ENCODE measurements at regions not wholly inside any gene's neighbourhood (a gene's known extent, or its start where the extent isn't known, plus 50 kb on each side); places are given as distances from the start of the nearest gene placed in this dataset.

DNA sequence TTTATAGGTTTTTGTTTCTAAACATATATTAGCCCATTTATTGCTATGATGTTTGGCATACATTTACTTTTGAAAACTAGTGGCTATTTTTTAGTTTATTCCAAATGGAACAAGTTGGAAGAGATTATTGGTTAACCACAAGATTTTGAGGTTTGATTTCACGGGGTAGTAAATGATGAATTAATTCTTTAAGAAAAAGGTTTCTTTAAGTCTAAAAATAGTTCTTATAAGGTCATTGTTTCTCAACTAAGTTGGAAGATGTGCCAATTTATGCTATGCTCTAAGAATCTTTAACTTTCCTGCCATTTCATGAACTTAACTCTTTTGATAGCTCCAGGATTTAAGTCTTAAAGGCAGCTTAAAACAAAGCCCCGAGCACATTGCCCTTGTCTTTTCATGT is 183.8 kb downstream of the LMO4 start:
- no peak for FAIRE-seq

DNA sequence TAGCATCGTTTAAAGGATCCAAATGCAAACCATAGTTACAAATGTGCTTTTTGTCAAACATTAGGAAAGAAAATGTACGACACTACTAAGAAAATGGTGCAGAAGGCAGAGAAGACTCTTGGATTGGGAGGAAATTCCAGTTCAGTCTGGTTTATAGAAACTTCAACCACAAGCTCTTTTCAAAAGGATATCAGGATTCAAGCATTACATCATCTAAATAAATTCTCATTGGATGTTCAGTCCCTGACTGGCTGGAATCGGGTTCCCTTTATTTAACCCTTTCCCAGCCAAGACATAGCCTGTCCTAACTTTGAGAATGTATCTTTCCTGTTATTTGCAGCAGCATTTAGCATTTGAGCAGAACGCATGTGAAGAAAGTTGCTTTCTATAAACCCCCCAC is 184.6 kb downstream of the LMO4 start:
- FAIRE-seq = no peak

GRCh38 chr1:87513966-87514660 is 185.4 kb downstream of the LMO4 start:
- FAIRE-seq = no peak

GRCh38 chr1:87515781-87516180 is 187.1 kb downstream of the LMO4 start:
- no peak for FAIRE-seq

GRCh38 chr1:87518794-87519193 is 190.1 kb downstream of the LMO4 start:
- no peak for FAIRE-seq

DNA sequence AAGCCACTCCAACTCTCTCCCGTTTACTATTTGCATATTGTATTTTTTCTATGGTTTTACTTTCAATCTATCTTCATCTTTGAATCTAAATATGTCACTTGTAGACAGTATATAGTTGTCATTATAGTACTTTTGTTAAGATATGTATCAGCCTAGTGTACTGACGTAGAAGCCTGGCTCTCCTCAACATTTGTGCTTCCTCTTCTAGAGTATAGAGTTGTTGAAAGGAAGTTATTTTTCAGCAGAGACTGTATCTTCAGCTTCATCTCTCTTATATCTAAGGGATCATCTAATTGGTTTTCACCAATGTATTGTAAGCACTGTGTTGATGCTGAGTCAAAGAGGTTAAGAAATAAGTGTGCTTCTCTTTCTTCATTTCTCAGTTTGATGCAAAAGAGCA is 192.8 kb downstream of the LMO4 start:
- no peak for FAIRE-seq

DNA sequence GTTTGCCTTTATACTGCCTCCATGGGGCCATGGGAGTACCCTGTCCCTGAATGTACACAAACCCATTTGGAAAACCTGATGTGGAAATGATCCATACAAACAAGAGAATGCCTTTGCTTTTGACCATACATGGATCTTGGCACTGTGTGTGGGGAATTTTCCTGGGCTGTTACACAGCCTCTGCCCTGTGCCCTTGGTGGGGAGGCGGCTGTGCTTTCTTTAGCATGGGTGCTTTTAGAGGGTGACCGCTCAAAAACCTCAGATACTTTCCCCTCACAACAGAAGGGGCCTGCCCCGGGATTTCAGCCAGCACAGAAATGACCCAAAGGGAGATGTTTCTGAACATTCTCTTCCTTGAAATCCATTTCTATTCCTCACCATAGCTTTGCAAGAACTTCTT is 194.8 kb downstream of the LMO4 start:
- FAIRE-seq = no peak

- FAIRE-seq = no peak
Measured at GRCh38 chr1:87524021-87524754, 195.5 kb downstream of the LMO4 start.

DNA sequence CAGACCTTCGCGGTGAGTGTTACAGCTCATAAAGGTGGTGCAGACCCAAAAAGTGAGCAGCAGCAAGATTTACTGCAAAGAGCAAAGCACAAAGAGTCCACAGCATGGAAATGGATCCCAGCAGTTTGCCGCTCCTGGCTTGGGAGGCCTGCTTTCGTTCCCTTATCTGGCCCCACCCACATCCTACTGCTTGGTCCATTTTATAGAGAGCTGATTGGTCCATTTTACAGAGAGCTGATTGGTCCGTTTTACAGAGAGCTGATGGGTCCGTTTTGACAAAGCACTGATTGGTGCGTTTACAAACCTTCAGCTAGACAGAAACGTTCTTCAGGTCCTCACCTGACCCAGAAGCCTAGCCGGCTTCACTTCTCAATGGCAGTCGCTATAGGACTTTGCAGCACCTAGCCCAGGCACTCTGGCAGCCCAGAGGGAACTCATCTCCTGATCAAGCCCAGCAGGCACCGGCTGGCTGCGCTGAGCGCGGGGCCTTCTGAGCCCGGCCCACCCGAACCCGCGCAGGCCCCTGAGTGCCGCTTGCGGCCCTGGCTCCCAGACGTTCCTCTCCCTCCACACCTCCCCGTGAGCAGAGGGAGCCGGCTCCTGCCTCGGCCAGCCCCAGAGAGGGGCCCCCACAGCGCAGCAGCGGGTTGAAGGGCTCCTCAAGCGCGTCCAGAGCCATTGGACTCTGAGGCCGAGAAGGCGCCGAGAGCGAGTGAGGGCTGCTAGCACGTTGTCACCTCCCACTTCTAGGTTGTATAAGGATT is 200.3 kb downstream of the LMO4 start:
- FAIRE-seq = no peak

DNA sequence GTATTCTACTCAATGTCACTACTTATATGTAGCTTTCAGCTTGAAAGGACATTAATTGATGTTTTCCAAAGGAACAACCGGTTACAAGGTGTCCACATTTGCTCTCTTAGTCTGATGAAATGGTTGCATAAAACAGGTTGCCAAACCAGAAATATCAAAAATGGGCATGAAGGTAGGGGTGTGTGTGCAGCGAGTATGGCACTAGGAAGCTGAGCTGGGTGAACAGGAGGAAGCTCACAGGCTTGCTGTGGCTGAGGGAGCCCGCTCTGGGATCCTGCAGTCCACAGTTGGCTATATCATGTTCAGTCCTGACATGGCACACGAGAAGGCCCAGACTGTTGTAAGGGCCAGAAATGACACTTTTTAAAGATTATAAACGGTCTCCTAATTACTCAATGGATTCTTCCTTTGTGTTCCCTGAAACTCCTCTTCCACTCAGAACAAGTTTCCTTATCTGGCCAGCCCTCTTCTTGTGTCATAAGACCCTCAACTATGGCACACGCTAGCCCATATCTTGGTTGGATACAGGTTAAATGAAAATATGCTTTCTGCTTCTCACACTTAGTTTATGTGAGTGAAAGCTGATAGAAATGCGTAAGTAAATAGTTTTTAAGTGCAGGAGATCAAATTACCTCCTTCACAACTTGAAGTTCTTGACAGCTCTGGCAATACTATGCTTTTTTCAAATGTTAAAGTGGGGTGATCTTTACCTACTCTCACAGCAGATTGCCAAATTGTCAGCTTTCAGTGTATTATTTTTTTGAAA is 201.5 kb downstream of the LMO4 start:
- no peak for FAIRE-seq

- FAIRE-seq = no peak
Measured at GRCh38 chr1:87535551-87535950, 206.9 kb downstream of the LMO4 start.

- no peak for FAIRE-seq
Measured at GRCh38 chr1:87539147-87539546, 210.5 kb downstream of the LMO4 start.

- no peak for FAIRE-seq
Measured at GRCh38 chr1:87542697-87543096, 214.0 kb downstream of the LMO4 start.

DNA sequence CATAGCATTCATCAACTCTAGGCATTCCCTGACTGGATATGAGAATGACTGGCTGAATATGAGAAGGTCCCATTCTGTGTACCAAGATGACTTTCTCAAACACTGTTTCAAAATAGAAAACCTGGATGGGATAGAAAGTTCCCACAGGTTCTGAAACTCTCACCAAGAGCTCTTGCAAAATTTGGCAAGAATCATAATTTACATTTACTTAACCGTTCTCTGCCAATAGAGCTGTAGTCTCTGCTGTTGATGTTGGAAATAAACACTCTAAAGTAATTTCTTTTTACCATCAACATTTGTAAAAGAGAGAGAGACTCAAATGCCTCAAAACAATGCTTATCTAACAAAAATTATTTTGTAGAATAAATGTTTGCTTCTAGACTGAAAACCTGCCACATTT is 221.1 kb downstream of the LMO4 start:
- FAIRE-seq = no peak

DNA sequence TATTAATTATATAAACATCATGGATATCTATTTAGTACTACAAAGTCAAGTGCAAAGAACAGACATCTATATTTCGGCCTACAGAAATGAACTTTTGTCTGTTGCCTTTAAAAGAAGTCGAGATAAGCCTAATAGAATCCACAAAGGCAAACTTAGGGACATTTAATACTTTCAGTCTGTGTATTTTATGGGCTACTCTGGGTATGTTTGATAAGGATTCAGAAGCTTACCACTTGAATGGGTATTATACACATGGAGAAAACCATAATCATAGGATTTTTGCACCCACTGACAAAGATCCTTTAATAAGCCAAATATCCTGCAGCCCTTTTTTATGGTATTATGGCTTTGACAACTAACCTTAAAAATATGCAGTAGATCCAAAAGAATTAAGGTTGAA is 224.8 kb downstream of the LMO4 start:
- FAIRE-seq = no peak

DNA sequence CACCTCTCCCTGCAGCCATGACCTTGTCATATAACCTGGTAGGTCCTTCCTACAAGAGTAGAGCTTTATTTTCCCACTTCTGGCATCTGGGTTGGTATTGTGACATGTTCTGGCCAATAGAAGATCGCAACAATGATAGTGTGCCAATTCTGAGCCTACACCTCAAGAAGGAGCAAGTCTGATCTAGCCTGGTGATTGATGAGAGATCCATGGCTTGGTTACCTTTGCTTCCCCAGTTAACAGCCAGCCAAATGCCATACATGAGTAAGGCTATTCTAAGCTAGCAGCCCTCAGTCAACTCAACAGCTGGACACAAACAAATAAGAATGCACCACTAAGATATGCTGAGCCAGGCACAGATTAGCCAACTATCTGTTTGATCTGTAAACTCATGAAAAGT is 226.7 kb downstream of the LMO4 start:
- FAIRE-seq = no peak

DNA sequence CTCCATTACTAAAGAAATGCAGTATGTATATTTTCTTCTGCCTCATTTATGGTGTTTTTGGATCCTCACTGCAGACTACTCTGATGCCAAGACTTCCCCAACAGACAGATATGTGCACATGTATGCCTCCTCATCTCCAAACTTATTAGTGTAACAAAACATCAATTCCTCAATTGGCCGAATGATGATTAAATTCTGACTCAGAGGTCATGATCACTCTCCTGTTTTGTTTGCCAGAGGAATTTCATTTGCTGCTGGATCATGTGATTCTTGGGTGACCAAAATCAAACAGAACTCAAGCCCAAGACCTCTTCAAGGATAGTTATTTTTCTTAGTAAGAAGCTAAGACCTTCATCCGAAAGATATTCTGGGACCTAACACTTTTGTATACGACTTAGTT is 227.6 kb downstream of the LMO4 start:
- no peak for FAIRE-seq

- FAIRE-seq = no peak
Measured at GRCh38 chr1:87558921-87559320, 230.2 kb downstream of the LMO4 start.

DNA sequence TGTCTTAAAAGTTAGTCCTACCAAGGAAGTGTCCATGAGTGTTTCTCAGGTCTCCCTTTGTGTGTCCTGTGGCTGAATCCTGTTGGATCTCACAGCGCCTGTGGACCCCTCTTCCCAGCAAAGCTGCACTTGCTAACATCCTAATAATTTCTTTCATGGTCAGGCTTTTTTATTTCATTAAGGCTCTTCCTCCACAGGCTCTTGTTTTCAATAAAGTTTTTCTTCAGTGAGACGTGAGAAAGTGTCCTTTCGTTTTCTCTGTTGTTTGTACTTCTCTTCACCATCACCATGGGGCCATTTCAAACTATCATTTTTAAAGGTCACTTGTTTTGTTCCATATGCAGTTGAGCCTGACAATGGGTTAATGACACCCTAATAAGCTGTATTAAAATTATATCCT is 231.5 kb downstream of the LMO4 start:
- FAIRE-seq = no peak

DNA sequence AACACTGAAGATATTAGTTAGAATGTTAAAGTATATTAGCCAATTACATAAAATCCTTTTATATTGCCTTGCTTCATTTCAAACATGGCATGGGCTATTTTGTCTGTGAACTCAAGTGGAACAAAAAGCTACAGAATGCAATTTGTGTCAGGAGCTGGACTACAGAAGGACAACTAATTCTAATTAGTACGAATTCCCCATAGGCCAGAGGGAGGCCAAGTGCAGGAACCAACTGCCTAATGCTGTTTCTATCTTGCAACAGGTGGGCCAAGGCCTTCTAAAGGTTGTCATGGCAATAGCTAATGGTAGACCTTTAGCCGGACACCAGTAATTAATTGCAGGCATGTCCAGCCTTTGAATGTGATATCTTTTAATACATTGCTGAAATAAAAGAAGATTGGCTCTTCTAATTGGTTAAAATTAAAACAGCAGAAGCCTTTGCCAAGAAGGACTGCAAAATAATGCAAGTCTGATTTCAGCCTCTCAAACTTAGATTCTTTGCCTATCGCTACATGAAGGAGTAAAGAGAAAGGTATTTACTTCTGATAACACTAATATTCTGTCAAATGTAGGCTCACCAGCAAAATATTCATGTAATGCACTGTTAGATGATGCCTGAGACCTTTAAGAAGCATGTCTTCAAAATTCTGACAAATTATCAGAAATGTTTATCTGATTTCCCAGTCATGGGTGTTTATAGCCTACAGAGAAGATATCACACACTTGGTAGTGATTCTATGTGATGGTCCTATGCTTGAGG is 232.1 kb downstream of the LMO4 start:
- no peak for FAIRE-seq

DNA sequence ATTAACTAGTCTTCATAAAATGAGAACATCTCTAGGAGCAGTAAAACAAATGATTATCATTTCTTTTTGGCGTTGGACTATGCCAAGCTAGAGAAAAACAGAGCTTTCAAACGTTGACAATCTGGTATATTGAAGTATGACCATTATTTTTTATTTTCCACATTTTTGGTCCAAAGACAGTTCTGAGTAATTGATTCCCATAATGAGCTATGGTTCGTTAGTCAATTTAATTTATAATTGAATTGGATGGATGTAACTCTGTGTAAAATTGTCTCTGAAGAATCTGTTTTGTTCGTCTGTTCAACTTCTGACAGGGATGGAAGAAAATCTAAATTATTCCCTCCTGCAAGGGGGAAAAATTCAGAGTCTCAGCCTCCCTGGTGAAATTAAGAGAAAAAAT is 234.5 kb downstream of the LMO4 start:
- no peak for FAIRE-seq

- no peak for FAIRE-seq
Measured at GRCh38 chr1:87565861-87566260, 237.2 kb downstream of the LMO4 start.

DNA sequence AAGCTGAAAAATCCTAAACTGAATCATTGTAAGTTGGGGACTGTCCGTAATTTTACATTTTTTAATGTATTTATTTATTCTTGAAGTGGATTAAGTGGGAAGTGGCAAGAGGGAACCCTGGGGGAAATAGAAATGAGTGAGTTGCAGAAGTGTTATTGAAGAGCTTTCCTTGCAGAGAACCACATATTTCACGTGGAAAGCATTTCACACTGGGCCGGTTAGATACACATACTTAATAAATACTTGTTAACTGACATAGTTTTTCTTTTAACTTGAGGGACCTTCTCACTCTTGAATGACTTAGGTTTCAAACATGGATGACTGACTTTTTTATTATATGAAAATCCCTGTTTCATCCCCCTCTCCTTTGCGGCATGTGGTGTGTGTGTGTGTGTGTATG is 239.3 kb downstream of the LMO4 start:
- no peak for FAIRE-seq

Measured in TTC549 (cell line).